ENCODE measurements at regions not wholly inside any gene's neighbourhood (a gene's known extent, or its start where the extent isn't known, plus 50 kb on each side); places are given as distances from the start of the nearest gene placed in this dataset.

DNA sequence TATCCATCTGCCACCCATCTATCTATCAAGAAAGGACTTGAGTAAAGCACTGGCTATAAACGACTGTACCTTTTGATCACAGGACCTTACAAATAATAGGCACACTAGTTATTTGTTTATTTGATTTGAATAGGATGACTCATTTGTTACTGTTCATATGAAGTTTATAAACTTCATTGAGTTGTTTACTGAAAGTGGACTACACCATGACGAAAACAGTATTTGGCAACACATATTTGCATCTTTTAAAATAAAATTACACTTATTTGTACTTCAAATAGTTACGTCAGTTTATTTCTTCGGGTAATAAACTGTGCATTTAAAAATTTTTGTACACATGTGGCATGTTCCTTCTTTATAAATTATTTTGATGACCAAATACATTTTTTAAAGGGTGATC is 133.0 kb downstream of the OGFRL1 start:
- H3K9me3 Mint-ChIP-seq = peaks cover 3% of the 10 kb centered on the region
- H3K4me3 Mint-ChIP-seq = peak overlapping the region; percentile 88
- TF ChIP-seq, protein P1, sequence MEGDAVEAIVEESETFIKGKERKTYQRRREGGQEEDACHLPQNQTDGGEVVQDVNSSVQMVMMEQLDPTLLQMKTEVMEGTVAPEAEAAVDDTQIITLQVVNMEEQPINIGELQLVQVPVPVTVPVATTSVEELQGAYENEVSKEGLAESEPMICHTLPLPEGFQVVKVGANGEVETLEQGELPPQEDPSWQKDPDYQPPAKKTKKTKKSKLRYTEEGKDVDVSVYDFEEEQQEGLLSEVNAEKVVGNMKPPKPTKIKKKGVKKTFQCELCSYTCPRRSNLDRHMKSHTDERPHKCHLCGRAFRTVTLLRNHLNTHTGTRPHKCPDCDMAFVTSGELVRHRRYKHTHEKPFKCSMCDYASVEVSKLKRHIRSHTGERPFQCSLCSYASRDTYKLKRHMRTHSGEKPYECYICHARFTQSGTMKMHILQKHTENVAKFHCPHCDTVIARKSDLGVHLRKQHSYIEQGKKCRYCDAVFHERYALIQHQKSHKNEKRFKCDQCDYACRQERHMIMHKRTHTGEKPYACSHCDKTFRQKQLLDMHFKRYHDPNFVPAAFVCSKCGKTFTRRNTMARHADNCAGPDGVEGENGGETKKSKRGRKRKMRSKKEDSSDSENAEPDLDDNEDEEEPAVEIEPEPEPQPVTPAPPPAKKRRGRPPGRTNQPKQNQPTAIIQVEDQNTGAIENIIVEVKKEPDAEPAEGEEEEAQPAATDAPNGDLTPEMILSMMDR (IDR thresholded peaks at IDR 0.05) = no peak
- H3K36me3 Mint-ChIP-seq (ENCODE audit: low read depth) = peaks cover 8% of the 10 kb centered on the region
- H3K4me1 Mint-ChIP-seq = peaks cover 33% of the 10 kb centered on the region
- H3K27ac Mint-ChIP-seq = no peak overlapping the region
- DNase-seq = no peak
- peaks cover 42% of the 10 kb centered on the region for H3K27me3 Mint-ChIP-seq (ENCODE audit: low read depth, poor library complexity)

DNA sequence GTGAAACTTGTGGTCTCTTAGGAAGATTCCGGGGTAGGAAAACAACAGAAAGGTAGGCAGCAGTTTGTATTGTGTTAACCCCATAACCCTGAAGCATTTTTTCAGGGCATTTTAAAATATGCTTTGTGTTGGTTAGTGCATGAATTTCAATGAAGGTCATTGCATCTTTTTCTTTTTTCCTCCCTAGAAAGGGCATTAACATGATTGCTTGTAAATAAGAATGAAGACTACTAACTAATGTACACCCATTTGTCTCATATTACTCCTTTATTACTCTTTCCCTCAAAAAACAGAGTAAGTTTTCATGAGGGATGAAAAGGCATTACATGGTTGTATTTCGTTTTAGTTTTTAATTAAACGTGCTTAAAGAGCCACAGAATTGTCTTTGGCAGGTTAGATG is 141.4 kb downstream of the OGFRL1 start:
- no peak overlapping the region for H3K27ac Mint-ChIP-seq
- TF ChIP-seq, protein P1 (IDR thresholded peaks at IDR 0.05) = no peak
- no peak for DNase-seq
- H3K36me3 Mint-ChIP-seq (ENCODE audit: low read depth) = no peaks in the 10 kb centered on the region
- H3K4me1 Mint-ChIP-seq = no peaks in the 10 kb centered on the region
- H3K4me3 Mint-ChIP-seq = no peak overlapping the region
- peaks cover 14% of the 10 kb centered on the region for H3K27me3 Mint-ChIP-seq (ENCODE audit: low read depth, poor library complexity)
- H3K9me3 Mint-ChIP-seq = no peaks in the 10 kb centered on the region

DNA sequence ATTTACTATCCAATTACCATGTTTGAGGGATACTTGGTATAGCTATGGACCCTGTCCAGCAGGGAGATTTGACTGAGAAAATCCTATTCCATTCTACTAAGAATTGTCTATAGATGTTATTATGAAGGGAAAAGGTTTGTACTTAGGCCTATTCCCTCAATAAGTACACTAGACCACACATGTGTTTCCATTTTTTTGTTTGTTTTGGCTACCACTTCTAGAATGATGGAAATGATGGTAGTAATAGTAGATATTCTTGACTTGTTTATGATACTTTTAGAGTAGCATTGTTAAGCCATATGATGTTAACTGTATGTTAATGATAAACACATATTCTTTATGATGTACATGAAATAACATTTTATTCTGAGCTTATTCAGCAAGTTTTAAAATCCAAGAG is 144.8 kb downstream of the OGFRL1 start:
- Mint-ChIP-seq H3K27ac (no peak overlapping the region), H3K36me3 (ENCODE audit: low read depth) (no peaks in the 10 kb centered on the region), H3K27me3 (ENCODE audit: low read depth, poor library complexity) (peaks cover 16% of the 10 kb centered on the region), H3K4me1 (no peaks in the 10 kb centered on the region), H3K4me3 (no peak overlapping the region), H3K9me3 (no peaks in the 10 kb centered on the region)
- DNase-seq = no peak
- TF ChIP-seq, protein P1 (IDR thresholded peaks at IDR 0.05) = no peak

DNA sequence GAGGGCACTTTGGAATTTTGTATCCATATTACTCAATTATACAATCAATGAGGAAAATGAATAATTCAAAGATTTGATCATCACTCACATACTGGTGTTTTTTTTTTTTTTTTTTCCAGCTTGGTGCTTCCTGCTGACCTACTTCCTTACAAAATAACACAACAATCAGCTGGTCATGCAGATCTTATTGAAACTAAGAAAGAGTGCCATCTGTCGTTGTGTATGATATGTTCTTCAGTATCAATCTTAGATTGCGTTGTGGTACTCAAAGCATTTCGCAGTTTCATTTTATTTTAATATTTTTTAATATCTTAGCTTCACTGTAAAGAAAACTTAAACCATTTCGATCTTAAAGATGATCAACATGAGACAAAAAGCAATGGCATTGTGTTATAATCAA is 155.6 kb downstream of the OGFRL1 start:
- DNase-seq = no peak
- Mint-ChIP-seq H3K27me3 (ENCODE audit: low read depth, poor library complexity) (peaks cover 6% of the 10 kb centered on the region), H3K27ac (no peak overlapping the region), H3K4me1 (no peaks in the 10 kb centered on the region), H3K9me3 (peaks cover 24% of the 10 kb centered on the region), H3K4me3 (no peak overlapping the region), H3K36me3 (ENCODE audit: low read depth) (no peaks in the 10 kb centered on the region)
- TF ChIP-seq, protein P1 (IDR thresholded peaks at IDR 0.05) = no peak

DNA sequence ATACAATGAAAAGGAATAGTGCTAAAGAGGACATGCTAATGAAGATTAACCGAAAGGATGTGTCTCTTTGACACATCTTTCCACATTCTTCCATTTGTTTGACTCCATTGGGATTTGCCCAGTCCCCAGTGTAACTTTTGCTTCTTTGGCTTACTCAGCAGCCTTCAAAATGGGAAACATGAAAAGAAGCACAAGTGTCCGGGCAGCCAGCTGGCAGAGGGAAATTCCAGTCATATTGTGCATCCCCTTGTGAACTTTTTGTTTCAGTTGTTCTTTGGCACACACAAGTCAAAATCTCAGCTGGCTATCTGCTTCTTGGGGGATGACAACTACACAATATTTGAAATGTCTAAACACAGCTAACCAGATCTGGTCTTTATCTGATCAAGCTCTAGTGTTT is 157.4 kb downstream of the OGFRL1 start:
- no peak overlapping the region for H3K4me3 Mint-ChIP-seq

DNA sequence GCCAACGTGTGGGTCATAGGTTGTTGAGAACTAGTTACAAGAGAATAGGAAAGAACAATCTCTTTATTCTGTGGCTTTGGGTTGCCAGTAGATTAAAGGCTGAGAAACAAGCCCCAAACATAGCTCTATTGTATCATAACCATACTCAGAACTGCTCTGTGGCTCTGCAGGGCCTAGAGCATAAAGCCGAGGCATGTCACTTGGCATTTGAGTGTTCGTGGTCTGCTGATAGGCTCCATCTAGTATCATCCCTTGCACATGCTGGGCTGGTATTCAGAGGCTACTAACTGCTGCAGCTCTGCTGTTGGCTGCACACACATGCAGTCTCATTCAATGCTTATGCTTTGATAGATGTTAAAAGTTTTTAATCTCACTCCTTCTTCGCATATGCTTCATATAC is 157.9 kb downstream of the OGFRL1 start:
- H3K27ac Mint-ChIP-seq = no peak overlapping the region
- peaks cover 2% of the 10 kb centered on the region for H3K9me3 Mint-ChIP-seq

More for the DNA sequence above, 157.4 kb downstream of the OGFRL1 start:
- TF ChIP-seq, protein P1 (IDR thresholded peaks at IDR 0.05) = no peak
- peaks cover 10% of the 10 kb centered on the region for H3K27me3 Mint-ChIP-seq (ENCODE audit: low read depth, poor library complexity)
- H3K27ac Mint-ChIP-seq = no peak overlapping the region
- H3K4me1 Mint-ChIP-seq = no peaks in the 10 kb centered on the region
- peaks cover 6% of the 10 kb centered on the region for H3K9me3 Mint-ChIP-seq
- H3K36me3 Mint-ChIP-seq (ENCODE audit: low read depth) = no peaks in the 10 kb centered on the region
- no peak for DNase-seq

More for the DNA sequence above, 157.9 kb downstream of the OGFRL1 start:
- Mint-ChIP-seq H3K4me1 (no peaks in the 10 kb centered on the region), H3K4me3 (no peak overlapping the region), H3K36me3 (ENCODE audit: low read depth) (no peaks in the 10 kb centered on the region), H3K27me3 (ENCODE audit: low read depth, poor library complexity) (peaks cover 14% of the 10 kb centered on the region)
- no peak for DNase-seq
- TF ChIP-seq, protein P1 (IDR thresholded peaks at IDR 0.05) = no peak

Measured in nephron progenitor cell (in vitro differentiated cells).